Glutamatergic neuron (in vitro differentiated cells): ENCODE measurements at regions not wholly inside any gene's neighbourhood (a gene's known extent, or its start where the extent isn't known, plus 50 kb on each side); places are given as distances from the start of the nearest gene placed in this dataset.

Experiments used
- DNase-seq: peaks from one replicate; pipeline ENCODE4 v3.0.0; 2022
- H3K27ac Mint-ChIP-seq: one replicate; pipeline ENCODE4 v1.8.0; 2020; ENCODE audit warnings: mild to moderate bottlenecking, mixed read lengths, inconsistent platforms; ENCODE audit not compliant: unreplicated experiment
- H3K27me3 Mint-ChIP-seq: one replicate; pipeline ENCODE4 v1.8.0; 2020; ENCODE audit warnings: mild to moderate bottlenecking, moderate library complexity, mixed read lengths, inconsistent platforms; ENCODE audit not compliant: unreplicated experiment
- H3K36me3 Mint-ChIP-seq: one replicate; pipeline ENCODE4 v1.8.0; 2020; ENCODE audit warnings: mild to moderate bottlenecking, mixed read lengths, inconsistent platforms; ENCODE audit not compliant: unreplicated experiment
- H3K4me1 Mint-ChIP-seq: one replicate; pipeline ENCODE4 v1.8.0; 2020; ENCODE audit warnings: mild to moderate bottlenecking, low read depth, mixed read lengths, inconsistent platforms; ENCODE audit not compliant: unreplicated experiment
- H3K4me3 Mint-ChIP-seq: one replicate; pipeline ENCODE4 v1.8.0; 2020; ENCODE audit warnings: mild to moderate bottlenecking, mixed read lengths, inconsistent platforms; ENCODE audit not compliant: unreplicated experiment
- H3K9me3 Mint-ChIP-seq: one replicate; pipeline ENCODE4 v1.8.0; 2020; ENCODE audit warnings: mild to moderate bottlenecking, moderate library complexity, mixed read lengths, inconsistent platforms; ENCODE audit not compliant: unreplicated experiment
- TF ChIP-seq, protein P1 (sequence below): fragments of 200-600 bp; sonication (generic); IDR thresholded peaks from one replicate; pipeline ENCODE4 v1.5.0; 2021; ENCODE audit not compliant: partially characterized antibody, unreplicated experiment

DNA sequence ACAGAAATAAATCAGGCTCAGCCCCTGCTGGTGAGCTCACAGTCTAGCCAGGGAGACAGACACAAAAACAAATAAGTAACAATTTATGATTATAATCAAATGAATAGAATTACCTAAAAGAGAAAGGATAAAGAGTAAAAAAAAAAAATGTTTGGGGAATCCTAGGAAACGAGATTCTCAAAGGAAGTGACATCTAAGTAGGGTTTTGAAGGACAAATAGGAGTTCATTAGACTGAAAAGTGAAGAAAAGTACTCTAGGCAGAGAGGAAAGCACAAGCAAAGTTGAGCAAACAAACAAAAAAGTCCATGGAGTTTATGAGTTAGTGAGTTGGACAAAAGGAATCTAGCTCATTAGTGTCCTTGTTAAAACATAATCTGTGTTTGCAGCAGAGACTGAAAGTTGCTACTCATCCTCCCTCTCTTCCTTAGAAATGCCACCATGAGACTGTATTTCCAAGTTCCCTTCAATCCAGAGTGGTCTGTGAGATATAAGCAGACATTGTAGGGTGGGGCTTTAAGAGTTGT, 145.6 kb downstream of the SPATA18 start:
- Mint-ChIP-seq H3K27me3 (peaks cover 3% of the 10 kb centered on the region), H3K9me3 (peaks cover 6% of the 10 kb centered on the region), H3K4me3 (no peak overlapping the region), H3K4me1 (no peaks in the 10 kb centered on the region), H3K27ac (no peak overlapping the region), H3K36me3 (no peaks in the 10 kb centered on the region)
- TF ChIP-seq, protein P1, sequence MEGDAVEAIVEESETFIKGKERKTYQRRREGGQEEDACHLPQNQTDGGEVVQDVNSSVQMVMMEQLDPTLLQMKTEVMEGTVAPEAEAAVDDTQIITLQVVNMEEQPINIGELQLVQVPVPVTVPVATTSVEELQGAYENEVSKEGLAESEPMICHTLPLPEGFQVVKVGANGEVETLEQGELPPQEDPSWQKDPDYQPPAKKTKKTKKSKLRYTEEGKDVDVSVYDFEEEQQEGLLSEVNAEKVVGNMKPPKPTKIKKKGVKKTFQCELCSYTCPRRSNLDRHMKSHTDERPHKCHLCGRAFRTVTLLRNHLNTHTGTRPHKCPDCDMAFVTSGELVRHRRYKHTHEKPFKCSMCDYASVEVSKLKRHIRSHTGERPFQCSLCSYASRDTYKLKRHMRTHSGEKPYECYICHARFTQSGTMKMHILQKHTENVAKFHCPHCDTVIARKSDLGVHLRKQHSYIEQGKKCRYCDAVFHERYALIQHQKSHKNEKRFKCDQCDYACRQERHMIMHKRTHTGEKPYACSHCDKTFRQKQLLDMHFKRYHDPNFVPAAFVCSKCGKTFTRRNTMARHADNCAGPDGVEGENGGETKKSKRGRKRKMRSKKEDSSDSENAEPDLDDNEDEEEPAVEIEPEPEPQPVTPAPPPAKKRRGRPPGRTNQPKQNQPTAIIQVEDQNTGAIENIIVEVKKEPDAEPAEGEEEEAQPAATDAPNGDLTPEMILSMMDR = no peak
- no peak for DNase-seq

DNA sequence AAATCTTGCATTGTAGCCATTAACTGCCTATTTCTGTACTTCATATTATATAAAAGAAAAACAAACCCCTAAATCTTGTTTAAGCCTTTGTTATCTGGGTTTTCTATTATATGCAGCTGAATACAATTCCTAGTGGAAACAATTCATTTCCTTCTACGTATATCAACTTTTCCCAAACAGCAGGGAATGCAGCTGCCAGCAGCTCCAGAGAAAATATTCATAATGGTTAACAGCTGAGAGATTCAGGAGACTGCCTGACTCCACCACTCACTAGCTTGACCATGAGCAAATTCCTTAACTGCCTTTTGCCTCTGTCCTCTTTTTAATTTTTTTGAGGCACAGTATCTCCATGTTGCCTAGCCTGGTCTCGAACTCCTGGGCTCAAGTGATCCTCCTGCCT, 146.2 kb downstream of the SPATA18 start:
- Mint-ChIP-seq H3K4me3 (no peak overlapping the region), H3K27me3 (peaks cover 3% of the 10 kb centered on the region), H3K27ac (no peak overlapping the region), H3K4me1 (peaks cover 2% of the 10 kb centered on the region), H3K9me3 (peaks cover 6% of the 10 kb centered on the region), H3K36me3 (no peaks in the 10 kb centered on the region)
- TF ChIP-seq, protein P1 = no peak
- DNase-seq = no peak

DNA sequence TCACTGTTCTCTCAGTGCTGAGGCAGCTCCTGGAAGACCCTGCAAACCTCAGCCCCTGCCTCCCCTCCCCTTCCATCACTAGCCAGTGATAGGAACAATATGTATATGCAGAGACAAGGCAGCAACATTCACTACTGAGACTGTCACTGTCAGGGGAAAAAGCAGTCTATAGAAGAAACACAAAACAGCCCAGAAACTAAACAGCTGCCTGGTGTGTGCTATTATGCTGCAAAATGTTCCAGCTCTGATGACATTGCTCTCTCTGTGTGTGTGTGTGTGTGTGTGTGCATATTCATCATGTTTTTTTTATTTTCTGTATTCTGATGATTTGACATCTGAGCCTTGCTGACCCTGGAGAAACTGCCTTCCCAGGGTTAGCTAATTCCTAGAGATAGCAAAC, 147.2 kb downstream of the SPATA18 start:
- H3K4me3 Mint-ChIP-seq = no peak overlapping the region
- no peaks in the 10 kb centered on the region for H3K36me3 Mint-ChIP-seq
- peaks cover 6% of the 10 kb centered on the region for H3K9me3 Mint-ChIP-seq
- no peak for DNase-seq
- H3K4me1 Mint-ChIP-seq = peaks cover 2% of the 10 kb centered on the region
- peaks cover 5% of the 10 kb centered on the region for H3K27me3 Mint-ChIP-seq
- TF ChIP-seq, protein P1 = no peak
- H3K27ac Mint-ChIP-seq = no peak overlapping the region

GRCh38 chr4:52199574-52200338, 148.7 kb downstream of the SPATA18 start:
- Mint-ChIP-seq H3K36me3 (no peaks in the 10 kb centered on the region), H3K4me1 (peaks cover 2% of the 10 kb centered on the region), H3K27ac (no peak overlapping the region), H3K27me3 (peaks cover 5% of the 10 kb centered on the region), H3K9me3 (peaks cover 8% of the 10 kb centered on the region), H3K4me3 (no peak overlapping the region)
- TF ChIP-seq, protein P1 = no peak
- DNase-seq = no peak

GRCh38 chr4:52200339-52200725, 149.2 kb downstream of the SPATA18 start:
- no peak overlapping the region for H3K27ac Mint-ChIP-seq
- no peak overlapping the region for H3K4me3 Mint-ChIP-seq
- peaks cover 2% of the 10 kb centered on the region for H3K4me1 Mint-ChIP-seq
- H3K27me3 Mint-ChIP-seq = peaks cover 5% of the 10 kb centered on the region
- peaks cover 8% of the 10 kb centered on the region for H3K9me3 Mint-ChIP-seq
- H3K36me3 Mint-ChIP-seq = no peaks in the 10 kb centered on the region
- TF ChIP-seq, protein P1 = no peak
- DNase-seq = no peak
